ENCODE measurements at regions not wholly inside any gene's neighbourhood (a gene's known extent, or its start where the extent isn't known, plus 50 kb on each side); places are given as distances from the start of the nearest gene placed in this dataset.
"Not testable (repeated sequence)": the region's sequence is repeated elsewhere in the genome, so short reads cannot be mapped to it uniquely, and the experiment has no call there.

- in situ Hi-C loops (cut with MboI); H3K27me3 ChIP-seq (replicated peaks in 1 of 2; ENCODE audit: control insufficient read depth in 2 of 2, insufficient read depth in 2 of 2, low read length in 1 of 2); FAIRE-seq; H3K4me1 ChIP-seq (ENCODE audit: control insufficient read depth, insufficient read depth, low read length); H3K27ac ChIP-seq (ENCODE audit: control insufficient read depth, insufficient read depth); H3K9ac ChIP-seq (ENCODE audit: control insufficient read depth, insufficient read depth, low read length); ATAC-seq; H4K20me1 ChIP-seq (ENCODE audit: control insufficient read depth, insufficient read depth); BruUV-seq (replicated peaks); H3K4me3 ChIP-seq; CTCF ChIA-PET; H3K79me2 ChIP-seq (ENCODE audit: control insufficient read depth, insufficient read depth, low read length); DNase-seq (ENCODE audit: low read depth, low spot score); intact Hi-C loops (cut with micrococcal nuclease; ENCODE audit: unreplicated experiment); H3K9me3 ChIP-seq (replicated peaks; ENCODE audit: control insufficient read depth, insufficient read depth, low read length); RAD21 ChIA-PET (ENCODE audit: unreplicated experiment); SMC1A ChIA-PET (ENCODE audit: uncharacterized antibody, unreplicated experiment); H3K4me2 ChIP-seq (ENCODE audit: control insufficient read depth, insufficient read depth); POLR2A ChIA-PET; H2AFZ ChIP-seq (ENCODE audit: control insufficient read depth, low read depth, low read length); H3K36me3 ChIP-seq (ENCODE audit: control insufficient read depth in 2 of 2, insufficient read depth in 2 of 2, low read length in 1 of 2): not testable (repeated sequence)
- 60% methylated on average over 13 of the region's 13 CpGs for WGBS (ENCODE audit: insufficient coverage, insufficient replicate concordance, low lambda C conversion rate, missing lambda C conversion rate)
These were observed 154.9 kb downstream of the SEPTIN7 start for GRCh38 chr7:35955735-35956134.

GRCh38 chr7:35956988-35957387, 156.1 kb downstream of the SEPTIN7 start:
- DNase-seq (ENCODE audit: low read depth, low spot score); POLR2A ChIA-PET; intact Hi-C loops (cut with micrococcal nuclease; ENCODE audit: unreplicated experiment); H3K27me3 ChIP-seq (replicated peaks in 1 of 2; ENCODE audit: control insufficient read depth in 2 of 2, insufficient read depth in 2 of 2, low read length in 1 of 2); H3K9me3 ChIP-seq (replicated peaks; ENCODE audit: control insufficient read depth, insufficient read depth, low read length); BruUV-seq (replicated peaks); H3K4me2 ChIP-seq (ENCODE audit: control insufficient read depth, insufficient read depth); H4K20me1 ChIP-seq (ENCODE audit: control insufficient read depth, insufficient read depth); H3K4me3 ChIP-seq; in situ Hi-C loops (cut with MboI); RAD21 ChIA-PET (ENCODE audit: unreplicated experiment); CTCF ChIA-PET; H2AFZ ChIP-seq (ENCODE audit: control insufficient read depth, low read depth, low read length); ATAC-seq; H3K79me2 ChIP-seq (ENCODE audit: control insufficient read depth, insufficient read depth, low read length); H3K27ac ChIP-seq (ENCODE audit: control insufficient read depth, insufficient read depth); H3K4me1 ChIP-seq (ENCODE audit: control insufficient read depth, insufficient read depth, low read length); H3K9ac ChIP-seq (ENCODE audit: control insufficient read depth, insufficient read depth, low read length); FAIRE-seq; H3K36me3 ChIP-seq (ENCODE audit: control insufficient read depth in 2 of 2, insufficient read depth in 2 of 2, low read length in 1 of 2): not testable (repeated sequence)
- SMC1A ChIA-PET (ENCODE audit: uncharacterized antibody, unreplicated experiment) = interaction anchor here (0.6 kb wide), 1 partner anchor 613 kb away, joined by 5 read pairs; no protein-coding TSS in a partner anchor
- WGBS (ENCODE audit: insufficient coverage, insufficient replicate concordance, low lambda C conversion rate, missing lambda C conversion rate) = 68% methylated on average over 3 of the region's 3 CpGs

- H2AFZ ChIP-seq (ENCODE audit: control insufficient read depth, low read depth, low read length); H3K27ac ChIP-seq (ENCODE audit: control insufficient read depth, insufficient read depth); in situ Hi-C loops (cut with MboI); POLR2A ChIA-PET; H3K27me3 ChIP-seq (replicated peaks in 1 of 2; ENCODE audit: control insufficient read depth in 2 of 2, insufficient read depth in 2 of 2, low read length in 1 of 2); ATAC-seq; H3K4me1 ChIP-seq (ENCODE audit: control insufficient read depth, insufficient read depth, low read length); H3K9me3 ChIP-seq (replicated peaks; ENCODE audit: control insufficient read depth, insufficient read depth, low read length); RAD21 ChIA-PET (ENCODE audit: unreplicated experiment); SMC1A ChIA-PET (ENCODE audit: uncharacterized antibody, unreplicated experiment); H3K36me3 ChIP-seq (ENCODE audit: control insufficient read depth in 2 of 2, insufficient read depth in 2 of 2, low read length in 1 of 2); H4K20me1 ChIP-seq (ENCODE audit: control insufficient read depth, insufficient read depth); H3K79me2 ChIP-seq (ENCODE audit: control insufficient read depth, insufficient read depth, low read length); BruUV-seq (replicated peaks); intact Hi-C loops (cut with micrococcal nuclease; ENCODE audit: unreplicated experiment); CTCF ChIA-PET; H3K9ac ChIP-seq (ENCODE audit: control insufficient read depth, insufficient read depth, low read length); H3K4me3 ChIP-seq; DNase-seq (ENCODE audit: low read depth, low spot score); H3K4me2 ChIP-seq (ENCODE audit: control insufficient read depth, insufficient read depth): not testable (repeated sequence)
- 49% methylated on average over 3 of the region's 3 CpGs for WGBS (ENCODE audit: insufficient coverage, insufficient replicate concordance, low lambda C conversion rate, missing lambda C conversion rate)
- peak; percentile 13 for FAIRE-seq
These were observed 160.4 kb downstream of the SEPTIN7 start for GRCh38 chr7:35961260-35961659.

GRCh38 chr7:35962607-35963006, 161.8 kb downstream of the SEPTIN7 start:
- 81% methylated on average over 2 of the region's 2 CpGs for WGBS (ENCODE audit: insufficient coverage, insufficient replicate concordance, low lambda C conversion rate, missing lambda C conversion rate)
- H3K9me3 ChIP-seq (replicated peaks; ENCODE audit: control insufficient read depth, insufficient read depth, low read length); H3K36me3 ChIP-seq (ENCODE audit: control insufficient read depth in 2 of 2, insufficient read depth in 2 of 2, low read length in 1 of 2); H3K4me2 ChIP-seq (ENCODE audit: control insufficient read depth, insufficient read depth); H2AFZ ChIP-seq (ENCODE audit: control insufficient read depth, low read depth, low read length); H4K20me1 ChIP-seq (ENCODE audit: control insufficient read depth, insufficient read depth); RAD21 ChIA-PET (ENCODE audit: unreplicated experiment); BruUV-seq (replicated peaks); H3K4me1 ChIP-seq (ENCODE audit: control insufficient read depth, insufficient read depth, low read length); H3K9ac ChIP-seq (ENCODE audit: control insufficient read depth, insufficient read depth, low read length); H3K79me2 ChIP-seq (ENCODE audit: control insufficient read depth, insufficient read depth, low read length); H3K4me3 ChIP-seq; H3K27me3 ChIP-seq (replicated peaks in 1 of 2; ENCODE audit: control insufficient read depth in 2 of 2, insufficient read depth in 2 of 2, low read length in 1 of 2); FAIRE-seq; DNase-seq (ENCODE audit: low read depth, low spot score); in situ Hi-C loops (cut with MboI); ATAC-seq; H3K27ac ChIP-seq (ENCODE audit: control insufficient read depth, insufficient read depth); intact Hi-C loops (cut with micrococcal nuclease; ENCODE audit: unreplicated experiment): not testable (repeated sequence)
- CTCF ChIA-PET = interaction anchor here (0.6 to 1.1 kb wide), 3 partner anchors 8 to 56 kb away, joined by 3 read pairs; no protein-coding TSS in a partner anchor
- SMC1A ChIA-PET (ENCODE audit: uncharacterized antibody, unreplicated experiment) = interaction anchor here (1.3 kb wide), 1 partner anchor 14 kb away, joined by 3 read pairs; no protein-coding TSS in a partner anchor
- POLR2A ChIA-PET = interaction anchor here (0.6 kb wide), 1 partner anchor 13 kb away, joined by 4 read pairs; no protein-coding TSS in a partner anchor
